Upper lobe of right lung (tissue), 1 donor: ENCODE measurements at regions not wholly inside any gene's neighbourhood (a gene's known extent, or its start where the extent isn't known, plus 50 kb on each side); places are given as distances from the start of the nearest gene placed in this dataset.
A peak's percentile ranks its signal among the peaks of the same experiment; 100 is the strongest.

Source experiments
- ATAC-seq: fragments of 200-7000 bp; cut with Tn5 transposase; one replicate; pipeline ENCODE4 v1.9.1; 2020; ENCODE audit warnings: mild to moderate bottlenecking, moderate library complexity
- DNase-seq: peaks from one replicate; pipeline ENCODE4 v3.0.0-alpha.2; 2020
- H3K27ac ChIP-seq: fragments of 200-600 bp; one replicate; pipeline ENCODE4 v1.8.0; 2022
- H3K27me3 ChIP-seq: fragments of 200-600 bp; one replicate; pipeline ENCODE4 v1.8.0; 2022; ENCODE audit warnings: mild to moderate bottlenecking
- H3K36me3 ChIP-seq: fragments of 200-600 bp; one replicate; pipeline ENCODE4 v1.8.0; 2022
- H3K4me1 ChIP-seq: fragments of 200-600 bp; one replicate; pipeline ENCODE4 v1.8.0; 2022
- H3K4me3 ChIP-seq: fragments of 200-600 bp; one replicate; pipeline ENCODE4 v1.8.0; 2022; ENCODE audit warnings: mild to moderate bottlenecking
- H3K9me3 ChIP-seq: fragments of 200-600 bp; one replicate; pipeline ENCODE4 v1.8.0; 2022
- intact Hi-C: fragments of 100-400 bp; cut with DNase I; formaldehyde crosslinking; loops from one replicate; pipeline ENCODE4 v1.11.0; 2022
- TF ChIP-seq, protein P1 (sequence below): fragments of 200-600 bp; IDR thresholded peaks from one replicate; pipeline ENCODE4 v1.8.0; 2022; ENCODE audit warnings: antibody characterized with exemption
- donor health status: DM: no; HTN: yes; CAD: no; lungs with severe emphysema.

DNA sequence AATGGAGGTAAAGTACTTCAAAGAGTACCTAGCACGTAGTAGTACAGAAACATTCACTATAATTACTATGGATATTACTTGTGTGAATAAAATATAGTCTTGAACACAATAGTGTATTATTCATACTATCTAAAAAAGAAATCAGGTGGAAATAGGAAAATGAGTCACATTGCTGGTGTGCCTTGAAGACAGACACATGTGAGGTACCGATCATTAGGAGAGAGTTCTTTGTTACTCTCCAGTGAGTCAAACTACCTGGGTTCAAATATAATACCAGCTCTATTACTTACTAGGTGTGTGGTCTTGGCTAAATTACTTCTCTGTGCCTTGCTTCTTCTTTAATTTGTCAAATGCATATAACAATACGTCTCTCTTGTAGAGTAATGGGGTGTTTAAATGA, 50.8 kb upstream of the BEND6 start:
- no peak overlapping the region for H3K4me3 ChIP-seq
- H3K4me1 ChIP-seq = no peaks in the 10 kb centered on the region
- no peaks in the 10 kb centered on the region for H3K9me3 ChIP-seq
- intact Hi-C loops = no loop called here
- H3K36me3 ChIP-seq = no peaks in the 10 kb centered on the region
- TF ChIP-seq, protein P1, sequence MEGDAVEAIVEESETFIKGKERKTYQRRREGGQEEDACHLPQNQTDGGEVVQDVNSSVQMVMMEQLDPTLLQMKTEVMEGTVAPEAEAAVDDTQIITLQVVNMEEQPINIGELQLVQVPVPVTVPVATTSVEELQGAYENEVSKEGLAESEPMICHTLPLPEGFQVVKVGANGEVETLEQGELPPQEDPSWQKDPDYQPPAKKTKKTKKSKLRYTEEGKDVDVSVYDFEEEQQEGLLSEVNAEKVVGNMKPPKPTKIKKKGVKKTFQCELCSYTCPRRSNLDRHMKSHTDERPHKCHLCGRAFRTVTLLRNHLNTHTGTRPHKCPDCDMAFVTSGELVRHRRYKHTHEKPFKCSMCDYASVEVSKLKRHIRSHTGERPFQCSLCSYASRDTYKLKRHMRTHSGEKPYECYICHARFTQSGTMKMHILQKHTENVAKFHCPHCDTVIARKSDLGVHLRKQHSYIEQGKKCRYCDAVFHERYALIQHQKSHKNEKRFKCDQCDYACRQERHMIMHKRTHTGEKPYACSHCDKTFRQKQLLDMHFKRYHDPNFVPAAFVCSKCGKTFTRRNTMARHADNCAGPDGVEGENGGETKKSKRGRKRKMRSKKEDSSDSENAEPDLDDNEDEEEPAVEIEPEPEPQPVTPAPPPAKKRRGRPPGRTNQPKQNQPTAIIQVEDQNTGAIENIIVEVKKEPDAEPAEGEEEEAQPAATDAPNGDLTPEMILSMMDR = no peak
- ATAC-seq (no peak), DNase-seq (no peak)
- H3K27me3 ChIP-seq = no peaks in the 10 kb centered on the region
- no peak overlapping the region for H3K27ac ChIP-seq

GRCh38 chr6:56902641-56903464, 52.1 kb upstream of the BEND6 start:
- TF ChIP-seq, protein P1 = peak; percentile 76
- Histone ChIP-seq H3K4me3 (no peak overlapping the region), H3K9me3 (no peaks in the 10 kb centered on the region), H3K4me1 (no peaks in the 10 kb centered on the region), H3K27ac (no peak overlapping the region), H3K27me3 (no peaks in the 10 kb centered on the region), H3K36me3 (no peaks in the 10 kb centered on the region)
- DNase-seq (no peak), ATAC-seq (peak; percentile 50)
- intact Hi-C loops = no loop called here

DNA sequence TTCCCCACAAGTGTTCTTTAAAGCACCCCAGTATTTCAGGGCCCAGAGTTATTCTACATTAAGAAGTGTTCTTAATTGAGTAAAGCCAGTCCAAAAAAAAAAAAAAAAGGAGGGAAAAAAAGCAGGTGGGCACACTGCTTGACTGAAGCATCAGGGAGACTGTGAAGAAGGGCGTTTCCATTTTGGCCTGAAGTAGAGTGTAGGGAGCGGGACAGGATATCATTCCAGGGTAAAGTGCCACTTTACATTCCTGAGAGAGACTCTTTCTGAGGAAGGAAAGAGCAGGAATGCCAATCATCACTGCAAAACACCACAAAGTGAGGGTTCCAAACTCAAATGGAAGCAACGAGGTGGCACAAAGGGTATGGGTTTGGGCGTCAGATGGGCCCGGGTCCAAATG, 54.1 kb upstream of the BEND6 start:
- Histone ChIP-seq H3K27me3 (no peaks in the 10 kb centered on the region), H3K4me1 (no peaks in the 10 kb centered on the region), H3K4me3 (no peak overlapping the region), H3K36me3 (no peaks in the 10 kb centered on the region), H3K9me3 (no peaks in the 10 kb centered on the region), H3K27ac (no peak overlapping the region)
- intact Hi-C loops = no loop called here
- TF ChIP-seq, protein P1 = no peak
- ATAC-seq (peak; percentile 74), DNase-seq (no peak)

- intact Hi-C loops = no loop called here
- H3K4me3 ChIP-seq = no peak overlapping the region
- H3K27me3 ChIP-seq = no peaks in the 10 kb centered on the region
- no peaks in the 10 kb centered on the region for H3K9me3 ChIP-seq
- DNase-seq = no peak
- ATAC-seq = peak; percentile 34
- TF ChIP-seq, protein P1 = no peak
- H3K4me1 ChIP-seq = no peaks in the 10 kb centered on the region
- H3K27ac ChIP-seq = no peak overlapping the region
- no peaks in the 10 kb centered on the region for H3K36me3 ChIP-seq
Observed at GRCh38 chr6:56899753-56900152, 55.2 kb upstream of the BEND6 start.

GRCh38 chr6:56899311-56899710, 55.6 kb upstream of the BEND6 start:
- intact Hi-C loops = no loop called here
- H3K27me3 ChIP-seq = no peaks in the 10 kb centered on the region
- no peaks in the 10 kb centered on the region for H3K9me3 ChIP-seq
- H3K4me3 ChIP-seq = no peak overlapping the region
- H3K4me1 ChIP-seq = no peaks in the 10 kb centered on the region
- no peaks in the 10 kb centered on the region for H3K36me3 ChIP-seq
- no peak for DNase-seq
- H3K27ac ChIP-seq = no peak overlapping the region
- ATAC-seq = no peak
- TF ChIP-seq, protein P1 = no peak
